Trophoblast cell (in vitro differentiated cells and primary cell): ENCODE measurements at regions not wholly inside any gene's neighbourhood (a gene's known extent, or its start where the extent isn't known, plus 50 kb on each side); places are given as distances from the start of the nearest gene placed in this dataset.

Source experiments
- DNase-seq, 2 donors: peaks; one replicate each; pipeline ENCODE4 v3.0.0-alpha.2; 2016
- H2AFZ ChIP-seq: 2 replicates; pipeline ENCODE4 v1.6.1; 2013; ENCODE audit warnings: low read length, moderate library complexity, mild to moderate bottlenecking; ENCODE audit not compliant: insufficient read depth, poor library complexity
- H2AK5ac ChIP-seq: 2 replicates; pipeline ENCODE4 v1.6.1; 2013; ENCODE audit warnings: mild to moderate bottlenecking, low read length
- H2BK120ac ChIP-seq: 2 replicates; pipeline ENCODE4 v1.6.1; 2013; ENCODE audit warnings: low read length, mild to moderate bottlenecking, moderate library complexity; ENCODE audit not compliant: insufficient read depth, poor library complexity
- H2BK12ac ChIP-seq: 2 replicates; pipeline ENCODE4 v1.6.1; 2013; ENCODE audit warnings: mild to moderate bottlenecking, low read length, moderate library complexity
- H2BK5ac ChIP-seq: 2 replicates; pipeline ENCODE4 v1.6.1; 2013; ENCODE audit warnings: low read length, low read depth, moderate library complexity, mild to moderate bottlenecking; ENCODE audit not compliant: poor library complexity
- H3K14ac ChIP-seq: 2 replicates; pipeline ENCODE4 v1.6.1; 2013; ENCODE audit warnings: mild to moderate bottlenecking, low read length
- H3K18ac ChIP-seq: 2 replicates; pipeline ENCODE4 v1.6.1; 2013; ENCODE audit warnings: mild to moderate bottlenecking, low read length
- H3K23ac ChIP-seq: 2 replicates; pipeline ENCODE4 v1.6.1; 2013; ENCODE audit warnings: low read length
- H3K27ac ChIP-seq: 2 replicates; pipeline ENCODE4 v1.5.1; 2013; ENCODE audit warnings: low read depth, mild to moderate bottlenecking, inconsistent platforms, low read length, moderate library complexity
- H3K27me3 ChIP-seq: 2 replicates; pipeline ENCODE4 v1.6.1; 2013; ENCODE audit warnings: inconsistent platforms, mild to moderate bottlenecking, low read length, moderate library complexity; ENCODE audit not compliant: insufficient read depth
- H3K36me3 ChIP-seq, 2 experiments: 1 replicate in 1 of 2; 2 replicates in 1 of 2; pipeline ENCODE4 v1.6.1; 2013; ENCODE audit warnings: low read length in 2 of 2, mild to moderate bottlenecking in 2 of 2, moderate library complexity in 1 of 2; ENCODE audit not compliant: insufficient read depth in 2 of 2, control insufficient read depth in 1 of 2
- H3K4ac ChIP-seq: 2 replicates; pipeline ENCODE4 v1.6.1; 2013; ENCODE audit warnings: low read depth, mild to moderate bottlenecking, low read length, moderate library complexity
- H3K4me1 ChIP-seq, 2 experiments: 1 replicate in 1 of 2; 2 replicates in 1 of 2; pipeline ENCODE4 v1.6.1; 2013; ENCODE audit warnings: low read length in 2 of 2, mild to moderate bottlenecking in 2 of 2, moderate library complexity in 1 of 2; ENCODE audit not compliant: insufficient read depth in 2 of 2, control insufficient read depth in 1 of 2
- H3K4me2 ChIP-seq: 2 replicates; pipeline ENCODE4 v1.6.1; 2013; ENCODE audit warnings: inconsistent platforms, mild to moderate bottlenecking, low read length, moderate library complexity
- H3K4me3 ChIP-seq: 2 replicates; pipeline ENCODE4 v1.5.1; 2013; ENCODE audit warnings: mild to moderate bottlenecking, low read depth, low read length, inconsistent platforms
- H3K79me1 ChIP-seq: one replicate; pipeline ENCODE4 v1.6.1; 2013; ENCODE audit warnings: low read length
- H3K79me2 ChIP-seq: 2 replicates; pipeline ENCODE4 v1.6.1; 2013; ENCODE audit warnings: low read length, mild to moderate bottlenecking; ENCODE audit not compliant: control insufficient read depth, insufficient read depth, poor library complexity
- H3K9ac ChIP-seq: 2 replicates; pipeline ENCODE4 v1.6.1; 2013; ENCODE audit warnings: mild to moderate bottlenecking, low read length
- H3K9me3 ChIP-seq: 2 replicates; pipeline ENCODE4 v1.6.1; 2013; ENCODE audit warnings: low read depth, mild to moderate bottlenecking, control low read depth, inconsistent platforms, low read length; ENCODE audit not compliant: insufficient read depth
- H4K12ac ChIP-seq: 2 replicates; pipeline ENCODE4 v1.6.1; 2013; ENCODE audit warnings: low read depth, mild to moderate bottlenecking, low read length, moderate library complexity
- H4K8ac ChIP-seq: 2 replicates; pipeline ENCODE4 v1.6.1; 2013; ENCODE audit warnings: low read depth, mild to moderate bottlenecking, low read length, moderate library complexity
- H4K91ac ChIP-seq: one replicate; pipeline ENCODE4 v1.6.1; 2013; ENCODE audit warnings: low read depth, mild to moderate bottlenecking, low read length, moderate library complexity
- WGBS: extraction: QIAGEN DNeasy Blood & Tissue Kit; methylation state at CpG from one replicate; pipeline ENCODE4 v1.1.7; 2013; ENCODE audit warnings: missing lambda C conversion rate; ENCODE audit not compliant: insufficient read length, insufficient coverage; ENCODE audit errors: extremely low coverage; 5-methylcytosine and 5-hydroxymethylcytosine counted together

GRCh38 chr2:58904095-58904494, 663.0 kb upstream of the FANCL start:
- Histone ChIP-seq H3K79me1 (no peaks in the 10 kb centered on the region), H3K27ac (no peak overlapping the region), H2BK5ac (no peak overlapping the region), H3K4me2 (no peak overlapping the region), H4K8ac (no peak overlapping the region), H3K27me3 (no peaks in the 10 kb centered on the region), H3K4me1 (peaks cover 0 to 4% of the 10 kb centered on the region in 2 experiments), H3K79me2 (no peaks in the 10 kb centered on the region), H4K12ac (no peak overlapping the region), H2AFZ (no peak overlapping the region), H4K91ac (no peak overlapping the region), H2BK120ac (no peak overlapping the region), H3K9ac (no peak overlapping the region), H3K9me3 (no peaks in the 10 kb centered on the region), H3K23ac (no peak overlapping the region), H3K18ac (no peak overlapping the region), H3K14ac (no peak overlapping the region), H3K4me3 (no peak overlapping the region), H2BK12ac (no peak overlapping the region), H3K4ac (no peak overlapping the region), H3K36me3 (no peaks in the 10 kb centered on the region), H2AK5ac (no peak overlapping the region)
- WGBS: no CpG with 5 or more reads among the region's 1 CpG
- no peak for DNase-seq

- Histone ChIP-seq H3K4ac (no peak overlapping the region), H4K12ac (no peak overlapping the region), H2AFZ (no peak overlapping the region), H3K4me3 (no peak overlapping the region), H3K36me3 (no peaks in the 10 kb centered on the region), H3K9ac (no peak overlapping the region), H2BK5ac (no peak overlapping the region), H3K14ac (no peak overlapping the region), H2BK12ac (no peak overlapping the region), H3K27me3 (no peaks in the 10 kb centered on the region), H3K9me3 (no peaks in the 10 kb centered on the region), H2BK120ac (no peak overlapping the region), H3K79me1 (no peaks in the 10 kb centered on the region), H3K18ac (no peak overlapping the region), H3K27ac (no peak overlapping the region), H2AK5ac (no peak overlapping the region), H4K8ac (no peak overlapping the region), H3K4me2 (no peak overlapping the region), H3K23ac (no peak overlapping the region), H3K4me1 (peaks cover 0 to 4% of the 10 kb centered on the region in 2 experiments), H4K91ac (no peak overlapping the region), H3K79me2 (no peaks in the 10 kb centered on the region)
- WGBS: no CpG with 5 or more reads among the region's 2 CpGs
- DNase-seq: no peak
These were observed 662.3 kb upstream of the FANCL start for GRCh38 chr2:58903427-58903826.

DNA sequence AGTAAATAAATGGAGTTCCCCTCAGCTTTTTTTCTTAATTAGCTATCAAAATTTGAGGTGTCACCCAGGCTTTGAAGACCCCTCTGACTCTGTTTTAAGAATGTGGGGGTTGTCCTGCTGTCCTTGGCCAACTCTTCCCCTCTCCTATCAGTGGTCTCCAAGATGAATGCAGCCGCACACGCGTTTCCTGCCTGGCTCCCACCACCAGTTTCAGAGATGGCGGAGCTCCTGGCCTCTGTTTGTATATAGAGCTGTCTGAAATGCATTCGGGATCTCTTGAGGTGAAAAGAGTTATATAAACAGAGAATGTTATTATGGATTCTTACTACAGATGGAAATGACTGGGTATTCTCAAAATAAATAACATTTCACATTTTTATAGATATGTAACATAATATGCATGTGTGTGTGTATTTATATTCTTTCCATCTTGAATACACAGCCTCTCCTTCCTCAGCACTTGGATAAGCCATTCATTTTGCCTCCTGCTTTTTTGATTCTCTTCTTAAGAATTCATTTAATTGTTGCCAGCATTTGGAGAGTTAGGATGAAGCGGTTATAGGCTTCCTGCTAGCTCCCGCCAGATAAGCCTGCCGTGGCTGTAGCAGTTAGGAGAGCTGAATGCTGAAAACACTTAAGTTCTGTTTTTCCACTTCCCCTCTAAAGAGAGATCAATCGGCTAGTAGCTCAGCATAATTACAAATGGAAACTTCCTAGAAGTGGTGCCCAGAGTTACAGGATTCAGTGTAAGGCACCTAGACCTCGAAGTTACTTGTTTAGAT, 659.3 kb upstream of the FANCL start:
- Histone ChIP-seq H3K79me1 (no peaks in the 10 kb centered on the region), H4K91ac (no peak overlapping the region), H2BK120ac (no peak overlapping the region), H3K4ac (no peak overlapping the region), H3K36me3 (no peaks in the 10 kb centered on the region), H2AK5ac (no peak overlapping the region), H3K23ac (no peak overlapping the region), H3K9me3 (no peaks in the 10 kb centered on the region), H3K4me1 (peaks cover 0 to 4% of the 10 kb centered on the region in 2 experiments), H3K79me2 (no peaks in the 10 kb centered on the region), H3K9ac (no peak overlapping the region), H2AFZ (no peak overlapping the region), H3K14ac (no peak overlapping the region), H4K8ac (no peak overlapping the region), H3K4me2 (no peak overlapping the region), H3K27me3 (no peaks in the 10 kb centered on the region), H2BK5ac (no peak overlapping the region), H4K12ac (no peak overlapping the region), H2BK12ac (no peak overlapping the region), H3K18ac (no peak overlapping the region), H3K27ac (no peak overlapping the region), H3K4me3 (no peak overlapping the region)
- DNase-seq: no peak
- no CpG with 5 or more reads among the region's 10 CpGs for WGBS

DNA sequence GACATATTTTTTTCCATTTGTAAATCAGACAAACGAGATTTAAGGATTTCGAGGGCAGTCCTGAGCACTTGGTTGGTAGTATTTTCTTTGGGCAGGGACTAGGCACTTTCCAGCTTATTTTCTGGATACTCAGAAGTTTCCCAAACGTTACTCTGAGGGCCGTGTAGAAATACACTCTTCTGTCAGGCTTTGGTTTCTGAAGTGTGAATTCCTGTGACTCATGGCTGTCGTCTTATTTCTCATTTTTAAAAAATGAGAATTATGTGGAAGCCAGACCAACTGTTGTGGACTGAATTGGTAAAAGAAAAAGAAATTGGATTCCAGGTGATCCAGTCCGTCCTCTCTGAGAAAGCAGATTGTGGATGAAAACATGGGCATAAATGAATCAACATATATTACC, 658.6 kb upstream of the FANCL start:
- H2AFZ ChIP-seq: no peak overlapping the region
- no peaks in the 10 kb centered on the region for H3K27me3 ChIP-seq
- H3K23ac ChIP-seq: no peak overlapping the region
- no peak overlapping the region for H2AK5ac ChIP-seq
- no peak overlapping the region for H2BK12ac ChIP-seq
- WGBS: no CpG with 5 or more reads among the region's 6 CpGs
- H3K14ac ChIP-seq: no peak overlapping the region
- H3K4ac ChIP-seq: no peak overlapping the region
- H3K79me1 ChIP-seq: no peaks in the 10 kb centered on the region
- no peaks in the 10 kb centered on the region for H3K36me3 ChIP-seq
- no peak overlapping the region for H4K91ac ChIP-seq
- H4K8ac ChIP-seq: no peak overlapping the region
- no peaks in the 10 kb centered on the region for H3K9me3 ChIP-seq
- H3K4me3 ChIP-seq: no peak overlapping the region
- H2BK5ac ChIP-seq: no peak overlapping the region
- no peak overlapping the region for H2BK120ac ChIP-seq
- no peak overlapping the region for H3K4me2 ChIP-seq
- H3K9ac ChIP-seq: no peak overlapping the region
- no peak overlapping the region for H3K27ac ChIP-seq
- DNase-seq: peak; percentile 3 to 66
- peaks cover 0 to 4% of the 10 kb centered on the region in 2 experiments for H3K4me1 ChIP-seq
- no peaks in the 10 kb centered on the region for H3K79me2 ChIP-seq
- H4K12ac ChIP-seq: no peak overlapping the region
- H3K18ac ChIP-seq: no peak overlapping the region
